ENCODE measurements at regions not wholly inside any gene's neighbourhood (a gene's known extent, or its start where the extent isn't known, plus 50 kb on each side); places are given as distances from the start of the nearest gene placed in this dataset.

- ChIA-PET POLR2A (ENCODE audit: low non-redundant PET) (no interaction called here), CTCF (interaction anchor here (0.7 kb wide), 1 partner anchor 40 kb away, joined by 3 read pairs; no protein-coding TSS in a partner anchor)
- H3K27ac ChIP-seq = no peak overlapping the region
- TF ChIP-seq CTCF (conservative IDR thresholded peaks at IDR 0.05; ENCODE audit: low read depth) = no peak
- DNase-seq (ENCODE audit: low spot score) = peak; percentile 44
Measured at GRCh38 chr12:45125997-45126396, 75.1 kb upstream of the DBX2 start.

- no peak for TF ChIP-seq CTCF (conservative IDR thresholded peaks at IDR 0.05; ENCODE audit: low read depth)
- H3K27ac ChIP-seq = no peak overlapping the region
- DNase-seq (ENCODE audit: low spot score) = no peak
- CTCF ChIA-PET = interaction anchor here (0.6 kb wide), 1 partner anchor 404 kb away, joined by 4 read pairs; no protein-coding TSS in a partner anchor
- POLR2A ChIA-PET (ENCODE audit: low non-redundant PET) = no interaction called here
Measured at GRCh38 chr12:45128637-45129036, 77.7 kb upstream of the DBX2 start.

GRCh38 chr12:45130881-45131281 lies 80.0 kb upstream of the DBX2 start:
- peak; percentile 83 for TF ChIP-seq CTCF (conservative IDR thresholded peaks at IDR 0.05; ENCODE audit: low read depth)
- DNase-seq (ENCODE audit: low spot score) = peak; percentile 51
- CTCF ChIA-PET = interaction anchor here (0.6 to 1.0 kb wide), 4 partner anchors 10 to 941 kb away, joined by 3 to 5 read pairs (median 4); no protein-coding TSS in a partner anchor
- no peak overlapping the region for H3K27ac ChIP-seq
- POLR2A ChIA-PET (ENCODE audit: low non-redundant PET) = no interaction called here

GRCh38 chr12:45131506-45131905 lies 80.6 kb upstream of the DBX2 start:
- DNase-seq (ENCODE audit: low spot score) = no peak
- ChIA-PET POLR2A (ENCODE audit: low non-redundant PET) (no interaction called here), CTCF (interaction anchor here (0.6 to 1.0 kb wide), 3 partner anchors 257 to 325 kb away, joined by 3 to 4 read pairs (median 3); no protein-coding TSS in a partner anchor)
- no peak for TF ChIP-seq CTCF (conservative IDR thresholded peaks at IDR 0.05; ENCODE audit: low read depth)
- H3K27ac ChIP-seq = no peak overlapping the region

GRCh38 chr12:45138609-45139008 lies 77.3 kb upstream of the ANO6 start:
- CTCF ChIA-PET = no interaction called here
- TF ChIP-seq CTCF (conservative IDR thresholded peaks at IDR 0.05; ENCODE audit: low read depth) = no peak
- POLR2A ChIA-PET (ENCODE audit: low non-redundant PET) = no interaction called here
- H3K27ac ChIP-seq = no peak overlapping the region
- DNase-seq (ENCODE audit: low spot score) = no peak

GRCh38 chr12:45148006-45148405 lies 67.9 kb upstream of the ANO6 start:
- POLR2A ChIA-PET (ENCODE audit: low non-redundant PET) = no interaction called here

More at GRCh38 chr12:45148006-45148405, 67.9 kb upstream of the ANO6 start:
- CTCF ChIA-PET = no interaction called here
- no peak for DNase-seq (ENCODE audit: low spot score)
- no peak overlapping the region for H3K27ac ChIP-seq
- TF ChIP-seq CTCF (conservative IDR thresholded peaks at IDR 0.05; ENCODE audit: low read depth) = no peak

All from RWPE1 (cell line).